NCI-H1048 (cell line): ENCODE measurements at regions not wholly inside any gene's neighbourhood (a gene's known extent, or its start where the extent isn't known, plus 50 kb on each side); places are given as distances from the start of the nearest gene placed in this dataset.
"Not testable (repeated sequence)": the region's sequence is repeated elsewhere in the genome, so short reads cannot be mapped to it uniquely, and the experiment has no call there.

Experiments used
- DNase-seq: peaks from one replicate; lab custom pipeline; 2025; lab: John Stamatoyannopoulos, UW

GRCh38 chr6:9704989-9705388 lies 709.9 kb downstream of the TFAP2A start:
- DNase-seq: no peak

GRCh38 chr6:9702914-9703313 lies 712.0 kb downstream of the TFAP2A start:
- no peak for DNase-seq

- DNase-seq: no peak
Measured at GRCh38 chr6:9699888-9700287, 715.0 kb downstream of the TFAP2A start.

GRCh38 chr6:9697263-9697931 lies 717.5 kb downstream of the TFAP2A start:
- no peak for DNase-seq

DNA sequence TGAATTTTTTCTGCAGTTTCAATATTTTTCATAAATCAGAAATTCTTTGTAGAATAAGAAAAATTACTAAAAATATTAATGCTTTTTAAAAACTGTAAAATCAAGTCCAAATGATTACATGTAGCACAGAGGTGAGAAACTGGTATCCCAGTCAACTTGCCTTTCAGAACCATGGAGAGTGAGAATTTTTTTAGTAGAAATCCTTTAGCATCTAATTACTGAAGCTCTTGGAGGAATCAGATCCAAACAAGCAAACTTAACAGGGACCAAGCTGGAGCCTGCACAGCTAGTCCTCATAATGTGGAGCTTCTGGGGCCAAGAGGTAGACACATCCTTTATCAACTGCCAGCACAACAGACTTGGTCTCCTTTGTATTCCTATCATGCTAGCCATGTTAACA lies 724.5 kb downstream of the TFAP2A start:
- DNase-seq: no peak

- not testable (repeated sequence) for DNase-seq
Measured at GRCh38 chr6:9680727-9681126, 734.1 kb downstream of the TFAP2A start.

GRCh38 chr6:9675122-9675521 lies 739.8 kb downstream of the TFAP2A start:
- no peak for DNase-seq

DNA sequence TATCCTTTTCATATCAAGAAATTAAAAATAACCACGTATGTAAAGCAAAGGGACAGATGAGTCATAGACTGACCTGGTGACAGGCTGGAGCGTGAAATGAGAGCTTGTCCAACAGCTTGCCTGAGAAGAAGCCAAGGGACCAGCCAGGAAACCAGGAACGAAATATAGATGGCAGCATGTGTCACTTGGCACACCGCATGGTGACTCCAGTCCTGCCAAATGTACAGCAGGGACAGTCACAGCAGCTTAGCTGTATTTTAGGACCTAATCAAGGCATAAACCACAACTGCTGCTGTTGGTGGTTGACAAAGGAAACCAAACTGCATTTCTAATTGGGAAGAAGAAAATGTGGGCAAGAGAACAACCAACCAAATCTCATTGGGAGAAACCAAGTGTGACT lies 755.0 kb downstream of the TFAP2A start:
- no peak for DNase-seq

GRCh38 chr6:9657994-9658393 lies 756.9 kb downstream of the TFAP2A start:
- DNase-seq: no peak

- DNase-seq: no peak
Measured at GRCh38 chr6:9647599-9647998, 767.3 kb downstream of the TFAP2A start.

DNA sequence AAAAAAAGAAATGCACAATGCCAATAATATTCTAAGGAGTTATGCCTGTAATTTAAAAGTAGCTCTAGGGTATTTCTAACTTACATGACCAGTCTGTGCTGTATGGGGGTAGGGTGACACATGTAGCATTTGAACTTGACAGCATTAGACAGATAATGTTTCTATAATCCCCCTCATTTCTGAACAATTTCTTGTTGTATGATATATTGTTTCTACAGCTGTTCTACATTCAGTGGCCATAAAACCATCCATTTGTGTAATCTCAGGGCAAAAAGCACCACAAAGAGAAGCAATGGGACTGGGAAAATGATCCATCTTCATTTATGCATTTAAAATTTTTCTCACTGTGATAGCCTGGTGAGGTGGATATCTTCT lies 767.8 kb downstream of the TFAP2A start:
- DNase-seq: no peak

DNA sequence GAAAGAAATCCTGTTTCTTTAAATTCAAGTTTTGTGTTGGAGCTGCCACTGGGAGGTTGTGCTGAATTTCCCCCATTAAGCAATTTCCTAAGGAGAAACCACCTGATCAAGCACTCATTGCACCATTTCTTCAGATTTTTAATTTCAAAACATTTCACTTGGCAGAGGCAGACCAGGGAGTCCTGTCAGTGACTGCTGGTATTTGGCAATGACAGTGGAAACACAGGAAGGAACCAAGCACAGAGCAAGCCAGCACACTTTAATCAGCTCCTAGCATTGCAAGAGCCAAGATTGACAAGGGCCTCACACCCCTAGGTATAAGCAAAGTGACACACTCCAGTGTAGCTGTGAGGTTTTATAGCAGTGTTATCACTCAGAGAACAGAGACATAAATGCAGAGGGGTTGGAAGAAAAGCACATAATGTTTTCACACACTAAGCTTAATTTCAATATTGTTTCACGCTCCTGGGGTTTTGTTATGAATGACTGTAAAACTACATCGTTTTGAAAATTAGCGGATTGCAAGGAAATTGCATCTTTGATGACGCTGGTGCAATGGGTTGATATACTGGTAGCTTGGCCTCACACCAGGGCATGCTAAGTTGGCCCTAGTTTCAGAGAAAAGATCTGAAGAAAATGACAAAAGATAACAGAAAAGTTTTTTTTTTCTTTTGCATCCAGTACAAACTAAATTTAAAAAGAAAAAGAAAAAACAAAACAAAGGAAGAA lies 768.4 kb downstream of the TFAP2A start:
- no peak for DNase-seq

DNA sequence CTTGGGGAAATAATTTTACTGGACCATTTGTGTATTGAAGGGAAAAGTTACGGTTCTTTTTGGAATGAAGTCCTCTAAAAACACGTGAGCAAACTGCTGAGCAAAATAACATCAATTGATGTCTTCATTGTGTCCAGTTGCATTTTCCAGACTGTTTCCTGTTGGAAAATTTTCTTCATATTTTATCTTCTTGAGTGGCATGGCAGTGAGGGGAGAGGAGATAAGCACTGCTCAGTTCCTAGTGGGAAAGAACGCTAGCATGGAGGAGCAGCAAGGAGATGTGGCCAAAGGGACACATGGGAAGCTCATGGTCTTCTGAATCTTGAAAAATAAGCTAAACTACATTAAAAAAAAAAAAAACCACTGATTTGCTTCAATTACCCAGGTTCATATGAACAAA lies 776.0 kb downstream of the TFAP2A start:
- DNase-seq: no peak

DNA sequence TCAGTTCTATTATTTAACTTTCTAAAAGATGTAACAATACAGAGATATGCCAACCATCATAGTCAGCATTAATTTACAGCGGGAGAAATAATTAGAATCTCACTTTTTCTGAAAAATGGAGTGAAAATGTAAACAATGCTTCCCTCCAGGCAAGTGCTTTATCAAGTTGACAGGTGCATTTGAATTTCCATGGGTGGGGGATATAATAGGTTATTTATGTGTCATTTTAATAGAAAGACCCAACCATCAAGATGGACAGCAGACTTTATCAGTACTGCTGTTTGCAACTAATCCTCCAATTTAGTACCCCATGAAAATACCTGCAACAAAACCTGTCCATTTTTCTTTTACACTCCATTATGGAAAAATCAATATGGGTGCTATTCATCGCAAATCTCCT lies 780.1 kb downstream of the TFAP2A start:
- no peak for DNase-seq

DNA sequence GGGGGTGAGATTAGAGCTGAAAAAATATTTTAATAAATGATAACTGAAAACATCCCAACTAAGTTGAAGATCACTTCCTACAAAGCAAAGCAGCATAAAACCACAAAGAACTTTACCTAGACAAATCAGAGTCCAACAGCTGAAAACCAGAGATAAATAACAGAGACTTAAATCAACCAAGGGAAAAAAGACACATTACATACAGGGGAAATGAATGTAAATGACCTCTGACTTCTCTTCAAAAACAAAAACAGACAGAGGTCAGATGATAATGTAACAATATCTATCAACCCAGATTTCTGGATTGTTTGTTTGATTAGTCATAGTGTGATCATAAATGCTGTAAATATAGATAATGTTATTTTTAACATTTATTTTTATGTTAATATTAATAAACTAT lies 782.8 kb downstream of the TFAP2A start:
- DNase-seq: no peak

DNA sequence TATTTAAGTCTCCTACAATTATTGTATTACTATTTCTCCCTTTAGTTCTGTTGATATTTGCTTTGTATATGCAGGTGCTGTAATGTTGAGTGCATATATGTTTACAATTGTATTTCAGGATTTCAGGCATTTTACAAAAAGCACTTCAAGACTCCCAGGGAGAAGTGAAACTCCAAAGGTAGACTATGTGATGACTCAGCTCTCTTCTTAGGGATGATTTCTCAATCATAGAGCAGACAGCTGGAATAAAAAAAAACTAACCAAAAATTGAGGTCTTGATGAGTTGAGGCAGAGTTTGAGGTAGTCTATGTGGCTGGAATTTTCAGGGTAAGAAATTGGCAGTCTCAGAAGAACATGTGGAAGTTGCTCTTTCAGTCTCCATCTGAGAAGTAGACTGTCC lies 786.1 kb downstream of the TFAP2A start:
- no peak for DNase-seq

- no peak for DNase-seq
Measured at GRCh38 chr6:9627916-9628315, 787.0 kb downstream of the TFAP2A start.

DNA sequence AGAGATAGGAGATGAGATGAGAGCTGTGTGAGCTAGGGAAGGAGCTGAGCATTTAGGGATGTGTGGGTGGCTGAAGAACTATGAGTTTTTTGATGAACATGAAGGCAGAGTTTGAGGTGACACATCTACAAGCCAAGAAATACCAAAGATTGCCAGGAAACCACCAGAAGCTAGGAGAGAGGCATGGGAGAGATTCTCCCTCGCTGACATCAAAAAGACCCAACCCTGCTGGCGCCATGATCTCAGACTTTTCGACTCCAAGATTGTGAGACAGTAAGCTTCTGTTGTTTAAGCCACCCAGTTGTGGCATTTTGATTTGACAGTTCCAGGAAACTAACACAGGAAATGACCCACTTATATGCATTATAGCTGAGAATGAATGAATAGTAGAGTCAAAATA lies 790.9 kb downstream of the TFAP2A start:
- DNase-seq: no peak

GRCh38 chr6:9623228-9623832 lies 791.5 kb downstream of the TFAP2A start:
- no peak for DNase-seq

DNA sequence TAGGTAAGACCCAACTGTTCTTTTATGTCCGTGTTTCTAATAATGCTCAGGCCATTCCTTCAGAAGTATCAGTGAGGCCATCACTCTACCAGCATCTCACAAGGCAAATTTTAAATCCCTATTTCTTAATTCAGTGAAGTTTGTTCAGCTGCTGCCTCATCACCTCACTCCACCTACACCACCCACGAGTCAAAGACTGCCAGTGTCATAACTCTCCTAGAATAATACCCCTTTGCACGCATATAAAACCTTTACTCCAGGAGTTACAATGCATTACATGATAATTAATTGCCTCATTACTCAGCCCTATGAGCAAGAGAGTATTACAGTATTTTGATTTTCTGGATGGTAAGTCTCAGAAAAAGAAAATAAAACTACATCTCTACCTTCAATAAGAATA lies 793.6 kb downstream of the TFAP2A start:
- no peak for DNase-seq

DNA sequence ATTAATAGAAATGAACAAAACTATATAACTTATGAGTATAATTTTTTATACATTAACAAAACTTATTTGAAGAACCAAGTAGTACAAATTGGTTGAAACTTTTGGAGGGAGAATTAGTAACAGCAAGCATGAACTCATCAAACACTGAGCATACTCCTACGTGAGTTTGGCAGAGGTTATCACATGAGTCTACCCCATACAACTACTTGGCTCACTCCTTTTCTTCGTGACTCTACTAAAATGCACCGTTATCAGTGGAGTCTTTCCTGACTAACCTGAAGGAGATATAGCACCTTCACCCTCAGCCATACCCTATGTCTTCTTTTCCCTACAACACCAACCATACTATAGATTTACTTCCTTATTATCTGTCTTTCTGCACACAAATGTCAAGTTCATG lies 794.2 kb downstream of the TFAP2A start:
- no peak for DNase-seq

DNA sequence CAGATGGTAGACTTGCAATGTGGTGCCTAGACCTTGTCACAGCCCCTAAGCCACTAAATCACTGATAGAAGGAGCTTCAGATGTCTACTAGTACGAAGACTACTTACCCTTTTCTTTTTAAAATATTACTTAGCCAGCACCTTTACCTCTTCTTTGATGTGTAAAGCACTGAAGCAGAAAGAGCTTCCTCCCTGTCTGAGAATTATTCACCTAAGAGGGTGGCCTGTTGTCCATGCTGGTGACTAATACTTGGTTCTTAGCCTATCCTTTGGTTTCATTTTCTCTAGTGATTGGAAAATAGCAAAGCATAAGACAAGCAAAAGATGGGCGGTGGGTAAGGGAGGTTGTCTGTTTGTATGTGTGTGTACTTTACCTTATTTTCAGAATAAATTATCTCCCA lies 794.6 kb downstream of the TFAP2A start:
- DNase-seq: no peak

- no peak for DNase-seq
Measured at GRCh38 chr6:9614778-9615177, 800.1 kb downstream of the TFAP2A start.

DNA sequence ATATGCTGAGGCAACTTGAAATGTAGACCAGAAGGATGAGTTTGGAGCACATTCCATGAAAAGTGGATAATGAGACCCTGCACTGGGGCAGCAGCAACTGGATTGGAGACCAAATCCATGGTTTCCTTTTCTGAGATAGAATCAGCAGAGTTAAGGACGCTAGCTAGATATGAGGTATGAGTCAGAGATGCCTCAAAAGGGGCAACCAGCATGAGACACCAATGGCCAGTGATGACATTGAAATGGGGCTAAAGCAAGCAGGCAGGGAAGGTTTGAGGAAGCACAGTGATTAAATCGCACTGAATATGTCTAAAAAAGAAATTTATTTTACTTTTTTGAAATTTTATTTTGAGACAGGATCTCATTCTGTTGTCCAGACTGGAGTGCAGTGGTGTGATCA lies 802.4 kb downstream of the TFAP2A start:
- DNase-seq: no peak
